K562 (cell line): ENCODE measurements at regions not wholly inside any gene's neighbourhood (a gene's known extent, or its start where the extent isn't known, plus 50 kb on each side); places are given as distances from the start of the nearest gene placed in this dataset.

Experiments used
- ATAC-seq: fragments of 200-7000 bp; cut with Tn5 transposase; 3 replicates; pipeline ENCODE4 v1.9.1; 2020; ENCODE audit warnings: moderate library complexity
- BruUV-seq: library from RNA; stranded (reverse); fragments of 400-500 nt; replicated peaks from 2 replicates; lab custom pipeline; 2021; lab: Mats Ljungman, UMichigan
- CTCF ChIA-PET: fragments of 300-600 bp; formaldehyde crosslinking; extraction: SDS; loops from one replicate; lab custom pipeline; 2021; ENCODE audit warnings: low intra/inter-chr PET ratio; lab: Yijun Ruan, JAX
- POLR2A ChIA-PET: fragments of 300-600, 350-650 bp; sonication (Branson Sonifier 250); formaldehyde crosslinking; extraction: SDS; loops from one replicate; lab custom pipeline; 2021; ENCODE audit warnings: antibody characterized with exemption, inconsistent platforms; lab: Yijun Ruan, JAX
- DNase-seq, 4 experiments: peaks; one replicate each; pipeline versions ENCODE4 v3.0.0 to v3.0.0-alpha.2; 2011 to 2018; ENCODE audit warnings: low spot score in 3 of 4, mixed read lengths in 3 of 4; ENCODE audit errors: extremely low read depth in 1 of 4
- FAIRE-seq: peaks from 2 replicates; lab custom pipeline; 2011; peaks lifted over from hg19 to GRCh38; lab: Jason Lieb, UNC
- H2AFZ ChIP-seq: 2 replicates; pipeline ENCODE4 v1.6.0; 2011; ENCODE audit warnings: low read depth, low read length, control low read depth, inconsistent platforms
- H3K27ac ChIP-seq: fragments of 200-600 bp; 3 replicates; pipeline ENCODE4 v1.8.0; 2011; ENCODE audit warnings: low read depth, mild to moderate bottlenecking, control low read depth, inconsistent platforms, low read length, moderate library complexity, mixed read lengths; ENCODE audit errors: extremely low read depth
- H3K27me3 ChIP-seq, 2 experiments: fragments of 300-600 bp in 1 of 2; 2 replicates in 1 of 2; 3 replicates in 1 of 2; pipeline versions ENCODE4 v1.6.0 to v1.8.0; 2011; ENCODE audit warnings: inconsistent platforms in 2 of 2, low read length in 2 of 2, mild to moderate bottlenecking in 1 of 2, mixed read lengths in 1 of 2, moderate library complexity in 1 of 2; ENCODE audit not compliant: control insufficient read depth in 2 of 2, insufficient read depth in 2 of 2
- H3K36me3 ChIP-seq: fragments of 300-600 bp; 3 replicates; pipeline ENCODE4 v1.8.0; 2011; ENCODE audit warnings: mild to moderate bottlenecking, low read length, inconsistent platforms; ENCODE audit not compliant: control insufficient read depth, insufficient read depth
- H3K4me1 ChIP-seq, 2 experiments: fragments of 200-600 bp in 1 of 2; replicated peaks in 1 of 2; 2 replicates in 1 of 2; 3 replicates in 1 of 2; pipeline versions ENCODE4 v1.5.1 to v1.8.0; 2011; ENCODE audit warnings: inconsistent platforms in 2 of 2, low read length in 2 of 2, mild to moderate bottlenecking in 1 of 2, mixed read lengths in 1 of 2, moderate library complexity in 1 of 2; ENCODE audit not compliant: control insufficient read depth in 2 of 2, insufficient read depth in 2 of 2
- H3K4me2 ChIP-seq: 2 replicates; pipeline ENCODE4 v1.6.1; 2011; ENCODE audit warnings: low read length, control low read depth, inconsistent platforms, mixed read lengths; ENCODE audit not compliant: insufficient read depth
- H3K4me3 ChIP-seq: fragments of 200-600 bp; sonication (generic), shearing (Covaris generic); 2 replicates; pipeline ENCODE4 v1.5.1; 2016; ENCODE audit warnings: control low read depth, inconsistent platforms
- H3K79me2 ChIP-seq: fragments of 200-600 bp; 3 replicates; pipeline ENCODE4 v1.8.0; 2011; ENCODE audit warnings: low read length, inconsistent platforms; ENCODE audit not compliant: control insufficient read depth, insufficient read depth
- H3K9ac ChIP-seq, 2 experiments: 2 replicates each; pipeline versions ENCODE4 v1.6.0 to v1.6.1; 2011; ENCODE audit warnings: low read depth in 2 of 2, low read length in 2 of 2, control low read depth in 1 of 2, inconsistent platforms in 1 of 2, mild to moderate bottlenecking in 1 of 2, mixed read lengths in 1 of 2; ENCODE audit not compliant: insufficient read depth in 1 of 2
- H3K9me1 ChIP-seq: one replicate; pipeline ENCODE4 v1.6.0; 2011; ENCODE audit warnings: inconsistent platforms, mild to moderate bottlenecking, low read length, moderate library complexity; ENCODE audit not compliant: control insufficient read depth, insufficient read depth
- H3K9me3 ChIP-seq: replicated peaks from 2 replicates; pipeline ENCODE4 v1.5.1; 2011; ENCODE audit warnings: low read depth, low read length, inconsistent platforms; ENCODE audit not compliant: control insufficient read depth, insufficient read depth
- H4K20me1 ChIP-seq: replicated peaks from 2 replicates; pipeline ENCODE4 v1.6.1; 2011; ENCODE audit warnings: low read length, inconsistent platforms, mixed read lengths; ENCODE audit not compliant: control insufficient read depth, insufficient read depth
- ADNP ChIP-seq: fragments of 200-800 bp; sonication (Bioruptor generic); IDR thresholded peaks from 2 replicates; pipeline ENCODE4 v1.6.1; 2016; ENCODE audit warnings: missing genetic modification characterization, missing compliant biosample characterization
- ARID4B ChIP-seq: sonication (generic); formaldehyde crosslinking; IDR thresholded peaks from 2 replicates; pipeline ENCODE4 v1.8.0; 2022; ENCODE audit warnings: mild to moderate bottlenecking, missing genetic modification reagents
- BCOR ChIP-seq: fragments of 450-650 bp; IDR thresholded peaks from 2 replicates; pipeline ENCODE4 v1.6.1; 2016
- CBX1 ChIP-seq: sonication (generic); IDR thresholded peaks from 2 replicates; pipeline ENCODE4 v1.6.1; 2016; ENCODE audit warnings: antibody characterized with exemption, low read depth, mild to moderate bottlenecking
- E2F1 ChIP-seq: sonication (generic); formaldehyde crosslinking; IDR thresholded peaks from 2 replicates; pipeline ENCODE4 v1.8.1; 2023; ENCODE audit warnings: mild to moderate bottlenecking, missing genetic modification reagents, moderate library complexity
- RBFOX2 ChIP-seq: fragments of 200-400 bp; formaldehyde crosslinking; IDR thresholded peaks from 2 replicates; pipeline ENCODE4 v1.6.1; 2017; ENCODE audit warnings: low read depth, mild to moderate bottlenecking, low read length, moderate library complexity
- RBM17 ChIP-seq: fragments of 200-400 bp; formaldehyde crosslinking; IDR thresholded peaks from 2 replicates; pipeline ENCODE4 v1.6.1; 2017; ENCODE audit warnings: low read depth, mild to moderate bottlenecking, low read length, borderline replicate concordance
- RBM25 ChIP-seq: fragments of 200-400 bp; formaldehyde crosslinking; IDR thresholded peaks from 2 replicates; pipeline ENCODE4 v1.6.1; 2018; ENCODE audit warnings: low read length, low read depth, moderate library complexity; ENCODE audit not compliant: severe bottlenecking
- ZFP36 ChIP-seq: fragments of 150-350 bp; IDR thresholded peaks from 2 replicates; pipeline ENCODE4 v1.6.1; 2018; ENCODE audit warnings: low read length, low read depth; ENCODE audit not compliant: partially characterized antibody
- WGBS: fragments of 100-300 bp; shearing (Covaris generic); methylation state at CpG from one replicate; pipeline ENCODE4 v1.1.6; 2016; ENCODE audit warnings: low coverage, mixed read lengths; ENCODE audit not compliant: insufficient coverage; ENCODE audit errors: missing lambda C conversion rate; 5-methylcytosine and 5-hydroxymethylcytosine counted together
- in situ Hi-C: fragments of 300-500 bp; cut with MboI; formaldehyde crosslinking; loops from 4 replicates; pipeline ENCODE4 v1.15.0; 2018; ENCODE audit warnings: inconsistent platforms, mixed read lengths
- intact Hi-C: fragments of 100-400 bp; cut with micrococcal nuclease; formaldehyde crosslinking; loops from 2 replicates; pipeline ENCODE4 v1.14.2; 2022

GRCh38 chr7:1367501-1368183 is 91.6 kb downstream of the MICALL2 start (continued):
- 0 out of 2 replicates have a peak, but pooled peaks have one; percentile 6 for TF ChIP-seq ARID4B

GRCh38 chr7:1368184-1368681 is 91.0 kb downstream of the MICALL2 start:
- Histone ChIP-seq H4K20me1 (no peaks in the 10 kb centered on the region; the same call in none of the 2 replicates), H3K27ac (no peak overlapping the region), H3K36me3 (no peaks in the 10 kb centered on the region), H3K9me1 (no peaks in the 10 kb centered on the region), H2AFZ (no peak overlapping the region), H3K4me3 (no peak overlapping the region), H3K4me1 (peaks cover 0 to 29% of the 10 kb centered on the region in 2 experiments; a peak in 3 of 5 replicates), H3K27me3 (peaks cover 30 to 83% of the 10 kb centered on the region in 2 experiments; a peak in 4 of 5 replicates), H3K9ac (no peak overlapping the region), H3K4me2 (no peak overlapping the region), H3K79me2 (no peaks in the 10 kb centered on the region), H3K9me3 (no peaks in the 10 kb centered on the region; the same call in 1 of the 2 replicates)
- 30% methylated on average over 10 of the region's 11 CpGs for WGBS
- intact Hi-C loops (loop anchor here (2.0 to 10.0 kb wide), 2 partner anchors 45 to 143 kb away; no protein-coding TSS in a partner anchor), in situ Hi-C loops (no loop called here)
- DNase-seq (no peak), FAIRE-seq (no peak), ATAC-seq (no peak)
- TF ChIP-seq RBM25 (peak; percentile 51), CBX1 (0 out of 2 replicates have a peak, but pooled peaks have one; percentile 16), BCOR (peak; percentile 56), ZFP36 (peak; percentile 80), E2F1 (CRISPR knock-in tag) (no peak), RBFOX2 (no peak), RBM17 (no peak), ADNP (tag) (peak; percentile 21; the same call in 1 of the 2 replicates)
- ChIA-PET POLR2A (interaction anchor here (0.7 kb wide), 1 partner anchor 9 kb away, joined by 3 read pairs; no protein-coding TSS in a partner anchor), CTCF (no interaction called here)
- no TSS peak for BruUV-seq
